GM12878 (cell line): ENCODE measurements at regions not wholly inside any gene's neighbourhood (a gene's known extent, or its start where the extent isn't known, plus 50 kb on each side); places are given as distances from the start of the nearest gene placed in this dataset.

Source experiments
- ATAC-seq: fragments of 200-7000 bp; cut with Tn5 transposase; 3 replicates; pipeline ENCODE4 v1.9.1; 2020; ENCODE audit warnings: mild to moderate bottlenecking, moderate library complexity
- BruUV-seq: library from RNA; stranded (reverse); fragments of 400-500 nt; replicated peaks from 2 replicates; lab custom pipeline; 2021; lab: Mats Ljungman, UMichigan
- CTCF ChIA-PET: fragments of 300-600 bp; sonication (Branson Sonifier 250); formaldehyde crosslinking; extraction: SDS; loops from one replicate; lab custom pipeline; 2021; ENCODE audit warnings: inconsistent platforms; lab: Yijun Ruan, JAX
- POLR2A ChIA-PET: fragments of 350-600 bp; formaldehyde crosslinking; extraction: SDS; loops from one replicate; lab custom pipeline; 2021; ENCODE audit warnings: inconsistent platforms; lab: Charles Lee
- RAD21 ChIA-PET: fragments of 300-600 bp; sonication (Branson Sonifier 250); formaldehyde crosslinking; loops from one replicate; lab custom pipeline; 2023; ENCODE audit warnings: antibody characterized with exemption; ENCODE audit not compliant: unreplicated experiment; lab: Charles Lee
- SMC1A ChIA-PET: fragments of 300-600 bp; sonication (Branson Sonifier 250); formaldehyde crosslinking; loops from one replicate; lab custom pipeline; 2023; ENCODE audit not compliant: unreplicated experiment, uncharacterized antibody; lab: Charles Lee
- DNase-seq: peaks from one replicate; pipeline ENCODE4 v3.0.0-alpha.2; 2011; ENCODE audit warnings: low read depth, low spot score
- FAIRE-seq: peaks from 3 replicates; lab custom pipeline; 2011; peaks lifted over from hg19 to GRCh38; lab: Jason Lieb, UNC
- H2AFZ ChIP-seq: 2 replicates; pipeline ENCODE4 v1.6.0; 2011; ENCODE audit warnings: low read depth, low read length, control low read depth; ENCODE audit not compliant: control insufficient read depth
- H3K27ac ChIP-seq: 2 replicates; pipeline ENCODE4 v1.5.1; 2011; ENCODE audit warnings: control low read depth; ENCODE audit not compliant: control insufficient read depth, insufficient read depth
- H3K27me3 ChIP-seq, 2 experiments: replicated peaks in 1 of 2; 2 replicates each; pipeline versions ENCODE4 v1.6.0 to v1.6.1; 2011; ENCODE audit warnings: low read length in 1 of 2; ENCODE audit not compliant: control insufficient read depth in 2 of 2, insufficient read depth in 2 of 2
- H3K36me3 ChIP-seq, 2 experiments: 2 replicates each; pipeline ENCODE4 v1.5.1; 2011; ENCODE audit warnings: low read length in 1 of 2; ENCODE audit not compliant: control insufficient read depth in 2 of 2, insufficient read depth in 2 of 2
- H3K4me1 ChIP-seq: 2 replicates; pipeline ENCODE4 v1.6.1; 2011; ENCODE audit warnings: mild to moderate bottlenecking, low read length, moderate library complexity, mixed read lengths; ENCODE audit not compliant: control insufficient read depth, insufficient read depth
- H3K4me2 ChIP-seq: 2 replicates; pipeline ENCODE4 v1.6.0; 2011; ENCODE audit warnings: control low read depth; ENCODE audit not compliant: control insufficient read depth, insufficient read depth
- H3K4me3 ChIP-seq: fragments of 200-600 bp; sonication (generic); 2 replicates; pipeline ENCODE4 v1.5.1; 2016
- H3K79me2 ChIP-seq: 2 replicates; pipeline ENCODE4 v1.6.0; 2011; ENCODE audit warnings: low read length; ENCODE audit not compliant: control insufficient read depth, insufficient read depth
- H3K9ac ChIP-seq: 2 replicates; pipeline ENCODE4 v1.8.0; 2011; ENCODE audit warnings: low read length, control low read depth, mixed read lengths; ENCODE audit not compliant: control insufficient read depth, insufficient read depth
- H3K9me3 ChIP-seq: replicated peaks from 3 replicates; pipeline ENCODE4 v1.5.1; 2011; ENCODE audit warnings: mild to moderate bottlenecking, low read length; ENCODE audit not compliant: control insufficient read depth, insufficient read depth
- H4K20me1 ChIP-seq: 2 replicates; pipeline ENCODE4 v1.6.0; 2011; ENCODE audit not compliant: control insufficient read depth, insufficient read depth
- BCL11A ChIP-seq: IDR thresholded peaks from 2 replicates; pipeline ENCODE4 v1.6.1; 2011; ENCODE audit warnings: low read depth, low read length
- CBFB ChIP-seq: IDR thresholded peaks from 2 replicates; pipeline ENCODE4 v1.6.1; 2016; ENCODE audit warnings: antibody characterized with exemption, low read depth
- CEBPB ChIP-seq, 2 experiments: fragments of 150-350 bp in 1 of 2; IDR thresholded peaks; 2 replicates each; pipeline ENCODE4 v1.6.1; 2012 to 2014; ENCODE audit warnings: low read depth in 2 of 2, low read length in 2 of 2, borderline replicate concordance in 1 of 2, inconsistent platforms in 1 of 2
- CEBPZ ChIP-seq: fragments of 150-350 bp; IDR thresholded peaks from 2 replicates; pipeline ENCODE4 v1.6.1; 2016; ENCODE audit warnings: low read depth, low read length
- CREB1 ChIP-seq: IDR thresholded peaks from 2 replicates; pipeline ENCODE4 v1.6.1; 2012; ENCODE audit warnings: low read depth, mild to moderate bottlenecking, inconsistent platforms
- CREM ChIP-seq: IDR thresholded peaks from 2 replicates; pipeline ENCODE4 v1.6.1; 2014; ENCODE audit warnings: antibody characterized with exemption, low read depth
- IKZF2 ChIP-seq, 2 experiments: fragments of 450-650 bp; IDR thresholded peaks; 2 replicates each; pipeline ENCODE4 v1.6.1; 2017; ENCODE audit warnings: mild to moderate bottlenecking in 2 of 2, moderate library complexity in 2 of 2
- MAX ChIP-seq: IDR thresholded peaks from 2 replicates; pipeline ENCODE4 v1.6.1; 2012; ENCODE audit warnings: low read depth, low read length, improper control_type of control experiment
- MEF2B ChIP-seq: fragments of 450-650 bp; IDR thresholded peaks from 2 replicates; pipeline ENCODE4 v1.6.1; 2018; ENCODE audit warnings: mild to moderate bottlenecking, moderate library complexity; ENCODE audit not compliant: partially characterized antibody, poor library complexity, severe bottlenecking
- PKNOX1 ChIP-seq: fragments of 450-650 bp; IDR thresholded peaks from 2 replicates; pipeline ENCODE4 v1.6.1; 2016; ENCODE audit warnings: mild to moderate bottlenecking
- RAD21 ChIP-seq: IDR thresholded peaks from 2 replicates; pipeline ENCODE4 v1.6.1; 2011; ENCODE audit warnings: mild to moderate bottlenecking, low read depth, low read length, moderate library complexity; ENCODE audit not compliant: insufficient read depth
- RELB ChIP-seq: fragments of 450-650 bp; IDR thresholded peaks from 2 replicates; pipeline ENCODE4 v1.6.1; 2017; ENCODE audit warnings: low read depth, mild to moderate bottlenecking, moderate library complexity
- RFX5 ChIP-seq: IDR thresholded peaks from 2 replicates; pipeline ENCODE4 v1.6.1; 2011; ENCODE audit warnings: low read depth, low read length, improper control_type of control experiment
- SIN3A ChIP-seq: IDR thresholded peaks from 2 replicates; pipeline ENCODE4 v1.6.1; 2012; ENCODE audit warnings: low read depth, low read length, improper control_type of control experiment
- SP1 ChIP-seq: IDR thresholded peaks from one replicate; pipeline ENCODE4 v1.6.1; 2011; ENCODE audit warnings: low read depth, low read length
- SPI1 ChIP-seq: IDR thresholded peaks from 2 replicates; pipeline ENCODE4 v1.6.1; 2011; ENCODE audit warnings: low read depth, mild to moderate bottlenecking, low read length, moderate library complexity, borderline replicate concordance; ENCODE audit not compliant: insufficient read depth
- SRF ChIP-seq, 2 experiments: IDR thresholded peaks; 2 replicates each; pipeline ENCODE4 v1.6.1; 2011; ENCODE audit warnings: low read depth in 2 of 2, low read length in 2 of 2, mild to moderate bottlenecking in 1 of 2, moderate library complexity in 1 of 2
- ZNF217 ChIP-seq: fragments of 450-650 bp; IDR thresholded peaks from 2 replicates; pipeline ENCODE4 v1.6.1; 2017; ENCODE audit warnings: antibody characterized with exemption, mild to moderate bottlenecking
- ZNF384 ChIP-seq: IDR thresholded peaks from 2 replicates; pipeline ENCODE4 v1.6.1; 2012; ENCODE audit warnings: low read depth, mild to moderate bottlenecking, low read length, improper control_type of control experiment, borderline replicate concordance
- WGBS: methylation state at CpG from one replicate; pipeline ENCODE4 v1.1.6; 2016; ENCODE audit warnings: low lambda C conversion rate; ENCODE audit not compliant: insufficient replicate concordance, insufficient coverage; ENCODE audit errors: missing lambda C conversion rate; 5-methylcytosine and 5-hydroxymethylcytosine counted together
- in situ Hi-C: fragments of 300-500 bp; cut with MboI; formaldehyde crosslinking; loops from 9 replicates; pipeline ENCODE4 v1.14.3; 2018; ENCODE audit warnings: mixed read lengths
- intact Hi-C: fragments of 100-400 bp; cut with micrococcal nuclease; formaldehyde crosslinking; loops from one replicate; pipeline ENCODE4 v1.14.2; 2022; ENCODE audit not compliant: unreplicated experiment

GRCh38 chr11:134555510-134555909 lies 143.5 kb upstream of the B3GAT1 start (continued):
- TF ChIP-seq CEBPZ, result no peak

GRCh38 chr11:134554861-134555260 lies 142.8 kb upstream of the B3GAT1 start:
- in situ Hi-C loops (no loop called here), intact Hi-C loops (no loop called here)
- Histone ChIP-seq H3K27me3 (peaks cover 0 to 2% of the 10 kb centered on the region in 2 experiments; a peak in 1 of 4 replicates), H2AFZ (no peak overlapping the region), H3K9me3 (no peaks in the 10 kb centered on the region), H3K27ac (no peak overlapping the region), H3K9ac (no peak overlapping the region), H3K36me3 (no peaks in the 10 kb centered on the region), H3K4me2 (no peak overlapping the region), H4K20me1 (no peaks in the 10 kb centered on the region), H3K79me2 (no peaks in the 10 kb centered on the region), H3K4me3 (no peak overlapping the region), H3K4me1 (no peaks in the 10 kb centered on the region)
- RAD21 ChIA-PET, result no interaction called here
- DNase-seq, result no peak
- SMC1A ChIA-PET, result no interaction called here
- no TSS peak for BruUV-seq
- 9% methylated on average over 3 of the region's 3 CpGs for WGBS
- POLR2A ChIA-PET, result no interaction called here
- ATAC-seq, result no peak
- TF ChIP-seq RELB, result no peak
- TF ChIP-seq IKZF2 (IDR thresholded peaks at IDR 0.05), result no peak
- no peak for TF ChIP-seq PKNOX1
- TF ChIP-seq SP1, result no peak
- TF ChIP-seq CREB1, result no peak
- no peak for TF ChIP-seq MAX
- no peak for TF ChIP-seq ZNF384
- TF ChIP-seq RFX5, result no peak
- TF ChIP-seq SIN3A, result no peak
- TF ChIP-seq SPI1, result no peak
- no peak for TF ChIP-seq BCL11A
- no peak for TF ChIP-seq SRF (IDR thresholded peaks at IDR 0.05; ENCODE audit: low read depth in 2 of 2, low read length in 2 of 2)
- TF ChIP-seq MEF2B, result no peak
- TF ChIP-seq RAD21, result no peak
- no peak for TF ChIP-seq CBFB
- no peak for TF ChIP-seq CEBPB (IDR thresholded peaks at IDR 0.05; ENCODE audit: borderline replicate concordance in 1 of 2, low read depth in 2 of 2, low read length in 2 of 2)
- TF ChIP-seq CREM, result no peak
- TF ChIP-seq ZNF217, result no peak
- CTCF ChIA-PET, result no interaction called here
- no peak for FAIRE-seq
